ENCODE measurements at regions not wholly inside any gene's neighbourhood (a gene's known extent, or its start where the extent isn't known, plus 50 kb on each side); places are given as distances from the start of the nearest gene placed in this dataset.

- no peak overlapping the region for H3K4me3 ChIP-seq (ENCODE audit: control insufficient read depth, low read depth, low read length)
- no peak for DNase-seq (ENCODE audit: low read depth)
Observed at GRCh38 chr6:14707276-14707675, 538.6 kb upstream of the JARID2 start.

GRCh38 chr6:14707971-14708465, 537.9 kb upstream of the JARID2 start:
- no peak for DNase-seq (ENCODE audit: low read depth)
- TF ChIP-seq CTCF (IDR thresholded peaks at IDR 0.05; ENCODE audit: control insufficient read depth, insufficient read depth, low read depth, low read length, missing control alignments) = no peak
- H3K4me3 ChIP-seq (ENCODE audit: control insufficient read depth, low read depth, low read length) = no peak overlapping the region

More at GRCh38 chr6:14707276-14707675, 538.6 kb upstream of the JARID2 start:
- TF ChIP-seq CTCF (IDR thresholded peaks at IDR 0.05; ENCODE audit: control insufficient read depth, insufficient read depth, low read depth, low read length, missing control alignments) = no peak

- H3K4me3 ChIP-seq (ENCODE audit: control insufficient read depth, low read depth, low read length) = no peak overlapping the region
- no peak for TF ChIP-seq CTCF (IDR thresholded peaks at IDR 0.05; ENCODE audit: control insufficient read depth, insufficient read depth, low read depth, low read length, missing control alignments)
- no peak for DNase-seq (ENCODE audit: low read depth)
Observed at GRCh38 chr6:14709066-14709670, 536.7 kb upstream of the JARID2 start.

- DNase-seq (ENCODE audit: low read depth) = no peak
- no peak overlapping the region for H3K4me3 ChIP-seq (ENCODE audit: control insufficient read depth, low read depth, low read length)
- no peak for TF ChIP-seq CTCF (IDR thresholded peaks at IDR 0.05; ENCODE audit: control insufficient read depth, insufficient read depth, low read depth, low read length, missing control alignments)
Observed at GRCh38 chr6:14709900-14710299, 536.0 kb upstream of the JARID2 start.

- H3K4me3 ChIP-seq (ENCODE audit: control insufficient read depth, low read depth, low read length) = no peak overlapping the region
- DNase-seq (ENCODE audit: low read depth) = no peak
- TF ChIP-seq CTCF (IDR thresholded peaks at IDR 0.05; ENCODE audit: control insufficient read depth, insufficient read depth, low read depth, low read length, missing control alignments) = no peak
Observed at GRCh38 chr6:14710421-14710820, 535.4 kb upstream of the JARID2 start.

- no peak overlapping the region for H3K4me3 ChIP-seq (ENCODE audit: control insufficient read depth, low read depth, low read length)
- peak; percentile 72 for DNase-seq (ENCODE audit: low read depth)
- peak; percentile 88 for TF ChIP-seq CTCF (IDR thresholded peaks at IDR 0.05; ENCODE audit: control insufficient read depth, insufficient read depth, low read depth, low read length, missing control alignments)
Observed at GRCh38 chr6:14711056-14711703, 534.7 kb upstream of the JARID2 start.
